Activated T-cell treated with anti-CD3 and anti-CD28 coated beads, Interleukin-2, amount 50 U/mL, for 72 hours (primary cell): ENCODE measurements at regions not wholly inside any gene's neighbourhood (a gene's known extent, or its start where the extent isn't known, plus 50 kb on each side); places are given as distances from the start of the nearest gene placed in this dataset.
A peak's percentile ranks its signal among the peaks of the same experiment; 100 is the strongest.
"Not testable (repeated sequence)": the region's sequence is repeated elsewhere in the genome, so short reads cannot be mapped to it uniquely, and the experiment has no call there.

Experiments used
- ATAC-seq, 2 donors: fragments of 150-1000 bp; cut with Tn5 transposase; replicated peaks in 1 of 2; 2 replicates each; pipeline ENCODE4 v1.10.0; 2021; ENCODE audit warnings: moderate library complexity in 2 of 2, mild to moderate bottlenecking in 1 of 2
- DNase-seq, 2 donors: peaks; one replicate each; pipeline ENCODE4 v3.0.0; 2021 to 2022; ENCODE audit warnings: mixed read lengths in 1 of 2
- H3K27ac Mint-ChIP-seq: one replicate; pipeline ENCODE4 v1.8.0; 2022; ENCODE audit warnings: mild to moderate bottlenecking, moderate library complexity, mixed read lengths
- H3K27me3 Mint-ChIP-seq: one replicate; pipeline ENCODE4 v1.8.0; 2022; ENCODE audit warnings: low read depth, mixed read lengths
- H3K36me3 Mint-ChIP-seq, 2 donors: one replicate each; pipeline ENCODE4 v1.8.0; 2022; ENCODE audit warnings: mixed read lengths in 2 of 2, mild to moderate bottlenecking in 1 of 2; ENCODE audit not compliant: insufficient read depth in 2 of 2
- H3K4me1 Mint-ChIP-seq: one replicate; pipeline ENCODE4 v1.8.0; 2022; ENCODE audit warnings: low read depth, mixed read lengths
- H3K4me3 Mint-ChIP-seq, 2 donors: one replicate each; pipeline ENCODE4 v1.8.0; 2022; ENCODE audit warnings: mild to moderate bottlenecking in 2 of 2, mixed read lengths in 2 of 2, moderate library complexity in 2 of 2
- H3K9me3 Mint-ChIP-seq, 2 donors: one replicate each; pipeline ENCODE4 v1.8.0; 2022; ENCODE audit warnings: mixed read lengths in 2 of 2

- DNase-seq (peak; percentile 8 to 9), ATAC-seq (peak; percentile 64 to 66)
- H3K4me1 Mint-ChIP-seq, H3K27me3 Mint-ChIP-seq, H3K36me3 Mint-ChIP-seq, H3K9me3 Mint-ChIP-seq, H3K27ac Mint-ChIP-seq: not testable (repeated sequence)
- peak overlapping the region; percentile 48 to 60 for H3K4me3 Mint-ChIP-seq
These were observed 114.2 kb upstream of the ACBD5 start for GRCh38 chr10:27354643-27355270.

- not testable (repeated sequence) for H3K27me3 Mint-ChIP-seq, H3K27ac Mint-ChIP-seq
- peak overlapping the region; percentile 48 to 60 for H3K4me3 Mint-ChIP-seq
These were observed 113.5 kb upstream of the ACBD5 start for GRCh38 chr10:27354100-27354499.

GRCh38 chr10:27349987-27350386, 109.4 kb upstream of the ACBD5 start:
- Mint-ChIP-seq H3K27ac (no peak overlapping the region), H3K4me3 (no peak overlapping the region), H3K36me3 (no peaks in the 10 kb centered on the region), H3K4me1 (peaks cover 32% of the 10 kb centered on the region), H3K9me3 (no peaks in the 10 kb centered on the region), H3K27me3 (peaks cover 14% of the 10 kb centered on the region)
- DNase-seq: no peak
- no peak for ATAC-seq

More at GRCh38 chr10:27354100-27354499, 113.5 kb upstream of the ACBD5 start:
- H3K9me3 Mint-ChIP-seq, H3K36me3 Mint-ChIP-seq, DNase-seq, ATAC-seq, H3K4me1 Mint-ChIP-seq: not testable (repeated sequence)

DNA sequence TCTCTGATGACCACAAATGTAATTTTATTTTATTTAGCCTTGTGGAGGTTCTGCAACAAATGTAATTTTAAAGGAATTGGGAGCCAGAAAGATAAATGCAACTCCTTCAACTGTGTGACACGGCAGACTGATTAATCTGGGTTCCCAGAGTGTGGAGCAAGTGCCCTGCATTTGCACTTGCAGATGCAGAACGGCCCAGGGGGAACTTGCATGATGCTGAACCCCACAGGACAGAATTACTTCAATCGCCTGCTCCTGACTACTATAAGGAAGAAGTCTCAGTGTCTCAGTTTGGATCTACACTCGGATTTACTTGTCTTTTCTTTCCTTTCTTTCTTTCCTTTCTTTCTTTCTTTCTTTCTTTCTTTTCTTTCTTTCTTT, 107.2 kb upstream of the ACBD5 start:
- peaks cover 24% of the 10 kb centered on the region for H3K27me3 Mint-ChIP-seq
- H3K36me3 Mint-ChIP-seq, H3K4me3 Mint-ChIP-seq: not testable (repeated sequence)

GRCh38 chr10:27345455-27345920, 104.9 kb upstream of the ACBD5 start:
- H3K36me3 Mint-ChIP-seq: no peaks in the 10 kb centered on the region
- H3K4me3 Mint-ChIP-seq: peak overlapping the region; percentile 55 to 81
- peak overlapping the region; percentile 84 for H3K27ac Mint-ChIP-seq
- peaks cover 17% of the 10 kb centered on the region for H3K27me3 Mint-ChIP-seq
- ATAC-seq (peak; percentile 31 to 38), DNase-seq (no peak)
- H3K4me1 Mint-ChIP-seq: peaks cover 37% of the 10 kb centered on the region
- H3K9me3 Mint-ChIP-seq: no peaks in the 10 kb centered on the region

More for the DNA sequence above, 107.2 kb upstream of the ACBD5 start:
- not testable (repeated sequence) for DNase-seq, H3K9me3 Mint-ChIP-seq, H3K27ac Mint-ChIP-seq, ATAC-seq
- peaks cover 37% of the 10 kb centered on the region for H3K4me1 Mint-ChIP-seq

- peaks cover 17% of the 10 kb centered on the region for H3K27me3 Mint-ChIP-seq
- H3K27ac Mint-ChIP-seq: peak overlapping the region; percentile 84
- no peaks in the 10 kb centered on the region for H3K9me3 Mint-ChIP-seq
- peak overlapping the region; percentile 55 to 81 for H3K4me3 Mint-ChIP-seq
- ATAC-seq (peak; percentile 80 to 91), DNase-seq (peak in 1 of 2 donors; percentile 11)
- H3K4me1 Mint-ChIP-seq: peaks cover 37% of the 10 kb centered on the region
- H3K36me3 Mint-ChIP-seq: no peaks in the 10 kb centered on the region
These were observed 104.2 kb upstream of the ACBD5 start for GRCh38 chr10:27344568-27345454.

- no peaks in the 10 kb centered on the region for H3K9me3 Mint-ChIP-seq
- peaks cover 17% of the 10 kb centered on the region for H3K27me3 Mint-ChIP-seq
- no peaks in the 10 kb centered on the region for H3K36me3 Mint-ChIP-seq
- no peak overlapping the region for H3K27ac Mint-ChIP-seq
- H3K4me1 Mint-ChIP-seq: peaks cover 24% of the 10 kb centered on the region
- DNase-seq (no peak), ATAC-seq (no peak)
- no peak overlapping the region for H3K4me3 Mint-ChIP-seq
These were observed 100.4 kb upstream of the ACBD5 start for GRCh38 chr10:27341001-27341400.

DNA sequence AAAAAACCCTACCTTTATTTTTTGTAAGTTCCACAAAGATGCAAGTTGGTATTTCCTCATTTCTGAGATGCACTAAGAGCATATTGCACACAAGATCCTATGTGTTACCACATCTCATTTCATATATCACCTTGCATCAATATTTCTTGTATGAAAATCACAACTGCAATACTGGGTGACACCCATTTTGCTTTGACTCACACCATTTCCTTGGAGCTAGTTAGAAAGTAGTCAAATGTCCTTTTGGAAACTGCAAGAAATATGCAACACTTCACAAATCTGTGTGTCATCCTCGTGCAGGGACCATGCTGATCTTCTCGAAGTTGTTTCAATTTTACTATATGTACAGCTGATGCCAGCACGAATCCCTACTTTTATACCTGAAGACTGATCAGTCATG, 94.6 kb upstream of the ACBD5 start:
- not testable (repeated sequence) for H3K27ac Mint-ChIP-seq, ATAC-seq, DNase-seq

GRCh38 chr10:27330074-27330473, 89.5 kb upstream of the ACBD5 start:
- no peak for DNase-seq
- Mint-ChIP-seq H3K9me3 (no peaks in the 10 kb centered on the region), H3K4me1 (no peaks in the 10 kb centered on the region), H3K36me3 (no peaks in the 10 kb centered on the region), H3K27ac (no peak overlapping the region), H3K4me3 (no peak overlapping the region), H3K27me3 (no peaks in the 10 kb centered on the region)
- no peak for ATAC-seq

More for the DNA sequence above, 94.6 kb upstream of the ACBD5 start:
- not testable (repeated sequence) for H3K9me3 Mint-ChIP-seq, H3K36me3 Mint-ChIP-seq, H3K4me3 Mint-ChIP-seq, H3K4me1 Mint-ChIP-seq
- H3K27me3 Mint-ChIP-seq: peaks cover 15% of the 10 kb centered on the region

DNA sequence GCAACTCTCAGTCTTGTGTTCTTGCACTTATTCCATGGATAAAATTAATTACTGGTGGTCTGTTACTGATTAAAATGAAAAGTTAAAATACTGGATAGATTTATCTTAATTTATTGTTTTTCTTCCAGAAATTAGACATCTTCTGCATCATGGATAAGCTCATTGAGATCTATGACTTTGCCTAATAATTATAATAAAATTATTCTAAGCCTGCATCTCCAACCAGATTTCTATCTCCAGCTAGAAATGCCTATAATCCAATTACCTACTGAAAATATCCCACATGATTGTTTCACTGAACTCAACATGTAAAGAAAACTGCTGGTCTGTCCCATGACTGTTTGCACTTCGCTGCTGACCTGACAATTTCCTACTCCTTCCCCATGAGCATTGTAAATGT, 88.3 kb upstream of the ACBD5 start:
- no peaks in the 10 kb centered on the region for H3K9me3 Mint-ChIP-seq
- DNase-seq (no peak), ATAC-seq (no peak)
- H3K4me1 Mint-ChIP-seq: no peaks in the 10 kb centered on the region
- H3K27ac Mint-ChIP-seq: no peak overlapping the region
- H3K36me3 Mint-ChIP-seq: no peaks in the 10 kb centered on the region
- H3K27me3 Mint-ChIP-seq: no peaks in the 10 kb centered on the region
- H3K4me3 Mint-ChIP-seq: no peak overlapping the region

DNA sequence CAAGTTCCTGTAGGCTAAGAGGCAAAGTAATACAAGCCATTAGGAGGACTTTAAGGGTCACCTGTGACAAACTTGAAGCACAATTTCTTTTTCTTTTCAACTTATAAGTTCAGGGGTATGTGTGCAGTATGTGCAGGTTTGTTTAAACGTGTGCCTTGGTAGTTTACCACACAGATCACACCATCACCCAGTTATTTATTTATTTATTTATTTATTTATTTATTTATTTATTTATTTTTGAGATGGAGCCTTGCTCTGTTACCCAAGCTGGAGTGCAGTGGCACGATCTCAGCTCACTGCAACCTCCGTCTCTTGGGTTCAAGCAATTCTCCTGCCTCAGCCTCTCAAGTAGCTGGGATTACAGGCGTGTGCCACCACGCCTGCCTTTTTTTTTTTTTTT, 86.2 kb upstream of the ACBD5 start:
- not testable (repeated sequence) for DNase-seq, H3K9me3 Mint-ChIP-seq, H3K4me1 Mint-ChIP-seq, H3K4me3 Mint-ChIP-seq, H3K27me3 Mint-ChIP-seq, H3K36me3 Mint-ChIP-seq, H3K27ac Mint-ChIP-seq, ATAC-seq

DNA sequence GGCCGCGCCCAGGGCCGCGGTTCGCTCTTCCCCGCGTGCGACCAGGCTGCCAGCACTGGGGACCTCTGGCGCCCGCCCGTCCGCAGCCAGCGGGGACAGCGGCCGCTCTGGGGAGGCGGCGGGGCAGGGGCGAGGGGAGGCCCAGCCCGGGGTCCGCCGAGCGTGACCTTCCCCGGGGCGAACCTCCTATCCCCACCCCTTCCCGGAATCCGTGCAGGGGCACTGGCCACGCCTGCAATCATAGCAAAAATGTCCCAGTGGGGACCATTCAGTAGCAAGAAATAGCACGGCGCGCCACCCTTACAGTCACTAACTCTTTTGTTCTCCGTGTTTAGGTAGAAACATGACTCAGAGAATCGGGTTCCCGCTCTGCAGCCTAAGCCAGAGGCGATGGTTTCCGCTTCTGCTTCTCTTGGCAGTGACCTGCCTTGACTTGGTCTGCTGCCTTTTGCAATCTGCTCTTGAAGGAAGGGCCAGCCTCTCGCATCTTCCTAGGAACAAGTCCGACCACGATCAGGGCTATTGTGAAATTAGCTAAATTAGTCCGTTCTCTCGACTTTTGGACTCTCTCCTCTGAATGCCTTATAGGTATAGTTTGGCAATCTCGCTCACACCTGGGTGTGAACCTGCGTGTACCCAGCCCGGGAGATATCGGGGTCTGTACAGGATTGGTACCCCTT, 79.3 kb upstream of the ACBD5 start:
- H3K4me3 Mint-ChIP-seq: peak overlapping the region; percentile 68 to 80
- H3K27ac Mint-ChIP-seq: no peak overlapping the region
- peaks cover 0 to 1% of the 10 kb centered on the region in 2 donors for H3K36me3 Mint-ChIP-seq
- DNase-seq (peak; percentile 21 to 54), ATAC-seq (peak; percentile 74 to 92)
- H3K27me3 Mint-ChIP-seq: peaks cover 15% of the 10 kb centered on the region
- H3K9me3 Mint-ChIP-seq: no peaks in the 10 kb centered on the region
- H3K4me1 Mint-ChIP-seq: peaks cover 18% of the 10 kb centered on the region

- peak in 1 of 2 donors; percentile 5 for ATAC-seq
- H3K9me3 Mint-ChIP-seq, DNase-seq, H3K36me3 Mint-ChIP-seq, H3K27ac Mint-ChIP-seq: not testable (repeated sequence)
- H3K27me3 Mint-ChIP-seq: peaks cover 15% of the 10 kb centered on the region
- H3K4me1 Mint-ChIP-seq: peaks cover 21% of the 10 kb centered on the region
- H3K4me3 Mint-ChIP-seq: peak overlapping the region in 1 of 2 donors; percentile 80
These were observed 78.5 kb upstream of the ACBD5 start for GRCh38 chr10:27319139-27319538.
